GM23338 (cell line): ENCODE measurements at regions not wholly inside any gene's neighbourhood (a gene's known extent, or its start where the extent isn't known, plus 50 kb on each side); places are given as distances from the start of the nearest gene placed in this dataset.

Experiments used
- ATAC-seq: fragments of 200-7000 bp; cut with Tn5 transposase; 3 replicates; pipeline ENCODE4 v1.9.1; 2020
- DNase-seq: peaks from one replicate; pipeline ENCODE4 v3.0.0-alpha.2; 2015; ENCODE audit warnings: low spot score
- H2AFZ ChIP-seq: fragments of 200-600 bp; sonication (generic); 2 replicates; pipeline ENCODE4 v1.8.0; 2016; ENCODE audit warnings: antibody characterized with exemption, mild to moderate bottlenecking, moderate library complexity
- H3F3A ChIP-seq: fragments of 200-600 bp; sonication (generic); replicated peaks from 2 replicates; pipeline ENCODE4 v1.8.0; 2017; ENCODE audit warnings: antibody characterized with exemption, mixed run types, low read depth
- H3K27ac ChIP-seq: fragments of 200-600 bp; sonication (generic); 2 replicates; pipeline ENCODE4 v1.6.1; 2016; ENCODE audit warnings: low read depth
- H3K27me3 ChIP-seq: fragments of 200-600 bp; sonication (generic); 2 replicates; pipeline ENCODE4 v1.8.0; 2016; ENCODE audit warnings: mild to moderate bottlenecking, mixed run types, moderate library complexity; ENCODE audit not compliant: insufficient read depth
- H3K36me3 ChIP-seq: fragments of 200-600 bp; sonication (generic); 2 replicates; pipeline ENCODE4 v1.8.0; 2016; ENCODE audit warnings: mild to moderate bottlenecking; ENCODE audit not compliant: insufficient read depth
- H3K4me1 ChIP-seq: fragments of 200-600 bp; sonication (generic); 2 replicates; pipeline ENCODE4 v1.8.0; 2016; ENCODE audit warnings: mild to moderate bottlenecking, moderate library complexity; ENCODE audit not compliant: insufficient read depth
- H3K4me2 ChIP-seq: fragments of 200-600 bp; sonication (generic); 2 replicates; pipeline ENCODE4 v1.7.1; 2017; ENCODE audit warnings: mixed run types
- H3K4me3 ChIP-seq: fragments of 200-600 bp; sonication (generic); 2 replicates; pipeline ENCODE4 v1.6.1; 2016; ENCODE audit warnings: mixed run types
- H3K79me2 ChIP-seq: fragments of 200-600 bp; sonication (generic); replicated peaks from 2 replicates; pipeline ENCODE4 v1.8.0; 2017; ENCODE audit warnings: mild to moderate bottlenecking; ENCODE audit not compliant: insufficient read depth
- H3K9me2 ChIP-seq: fragments of 200-600 bp; sonication (generic); 2 replicates; pipeline ENCODE4 v1.8.0; 2017; ENCODE audit not compliant: insufficient read depth
- H4K20me1 ChIP-seq: fragments of 200-600 bp; sonication (generic); replicated peaks from 2 replicates; pipeline ENCODE4 v1.8.0; 2017; ENCODE audit warnings: mild to moderate bottlenecking; ENCODE audit not compliant: insufficient read depth
- H3K27ac Mint-ChIP-seq: 2 replicates; pipeline ENCODE4 v1.8.0; 2020; ENCODE audit warnings: inconsistent platforms, mild to moderate bottlenecking, moderate library complexity, mixed read lengths
- H3K27me3 Mint-ChIP-seq: 3 replicates; pipeline ENCODE4 v1.8.0; 2022; ENCODE audit warnings: low read depth, mild to moderate bottlenecking, moderate library complexity, mixed read lengths, inconsistent platforms; ENCODE audit not compliant: insufficient read depth, poor library complexity
- H3K36me3 Mint-ChIP-seq: 3 replicates; pipeline ENCODE4 v1.8.0; 2021; ENCODE audit warnings: low read depth, mild to moderate bottlenecking, inconsistent platforms, moderate library complexity, mixed read lengths
- H3K4me1 Mint-ChIP-seq: 3 replicates; pipeline ENCODE4 v1.8.0; 2020; ENCODE audit warnings: mild to moderate bottlenecking, inconsistent platforms, mixed read lengths
- H3K4me3 Mint-ChIP-seq: 3 replicates; pipeline ENCODE4 v1.8.0; 2021; ENCODE audit warnings: moderate library complexity, mild to moderate bottlenecking, inconsistent platforms, mixed read lengths
- H3K9me3 Mint-ChIP-seq: 3 replicates; pipeline ENCODE4 v1.8.0; 2020; ENCODE audit warnings: moderate library complexity, mild to moderate bottlenecking, inconsistent platforms, mixed read lengths
- CREB1 ChIP-seq: fragments of 250-450 bp; sonication (Bioruptor Pico); IDR thresholded peaks from 2 replicates; pipeline ENCODE4 v1.5.0; 2020; ENCODE audit warnings: low read depth, mild to moderate bottlenecking, moderate library complexity
- EZH2 ChIP-seq: fragments of 200-600 bp; sonication (generic); IDR thresholded peaks from one replicate; pipeline ENCODE4 v1.8.0; 2017; ENCODE audit warnings: antibody characterized with exemption, mild to moderate bottlenecking, low read depth; ENCODE audit not compliant: unreplicated experiment
- EZH2phosphoT487 ChIP-seq: fragments of 200-600 bp; sonication (generic); IDR thresholded peaks from one replicate; pipeline ENCODE4 v1.8.1; 2018; ENCODE audit warnings: antibody characterized with exemption; ENCODE audit not compliant: unreplicated experiment
- JUNB ChIP-seq: IDR thresholded peaks from one replicate; pipeline ENCODE4 v1.6.1; 2016; ENCODE audit warnings: antibody characterized with exemption; ENCODE audit not compliant: unreplicated experiment
- NANOG ChIP-seq: IDR thresholded peaks from 2 replicates; pipeline ENCODE4 v1.6.1; 2016; ENCODE audit warnings: antibody characterized with exemption, borderline replicate concordance
- POLR2AphosphoS5 ChIP-seq: IDR thresholded peaks from 2 replicates; pipeline ENCODE4 v1.6.1; 2016; ENCODE audit warnings: antibody characterized with exemption, low read depth
- STAT1 ChIP-seq: IDR thresholded peaks from one replicate; pipeline ENCODE4 v1.6.1; 2016; ENCODE audit warnings: antibody characterized with exemption; ENCODE audit not compliant: unreplicated experiment
- ZNF114 ChIP-seq: fragments of 250-450 bp; sonication (Bioruptor Pico); IDR thresholded peaks from 2 replicates; pipeline ENCODE4 v1.5.0; 2020; ENCODE audit warnings: mild to moderate bottlenecking, moderate library complexity
- ZNF331 ChIP-seq: fragments of 250-450 bp; sonication (Bioruptor Pico); IDR thresholded peaks from 2 replicates; pipeline ENCODE4 v1.5.0; 2020; ENCODE audit warnings: low read depth, mild to moderate bottlenecking, moderate library complexity
- TF ChIP-seq, protein P1 (sequence below): IDR thresholded peaks from one replicate; pipeline ENCODE4 v1.6.1; 2018; ENCODE audit warnings: antibody characterized with exemption; ENCODE audit not compliant: unreplicated experiment
- TF ChIP-seq, protein P2 (sequence below): IDR thresholded peaks from 2 replicates; pipeline ENCODE4 v1.6.1; 2016; ENCODE audit warnings: antibody characterized with exemption
- TF ChIP-seq, protein P3 (sequence below), 2 experiments: fragments of 200-600 bp in 1 of 2; sonication (generic) in 1 of 2; conservative IDR thresholded peaks; 2 replicates each; pipeline versions ENCODE4 v1.5.1 to v1.6.1; 2016 to 2017; ENCODE audit warnings: antibody characterized with exemption in 2 of 2, low read depth in 2 of 2, mild to moderate bottlenecking in 2 of 2, moderate library complexity in 1 of 2

DNA sequence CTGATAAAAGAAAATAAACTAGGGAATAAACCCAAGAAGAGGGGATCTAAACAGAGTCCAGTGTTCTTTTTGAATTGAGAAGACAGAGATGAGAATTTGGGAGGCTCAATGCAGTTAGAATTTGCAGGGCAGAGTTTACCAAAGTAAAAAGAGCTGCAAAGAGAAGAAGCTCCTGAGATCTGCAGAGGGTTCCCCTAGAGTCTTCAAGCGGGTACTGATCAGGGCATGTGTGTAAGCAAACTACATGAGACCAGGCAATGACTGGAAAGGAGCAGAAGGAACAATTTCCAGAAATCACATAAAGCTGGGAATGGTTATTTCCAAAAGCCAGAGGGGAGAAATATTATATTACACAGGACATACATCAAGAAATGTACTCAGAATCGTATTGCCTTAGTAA is 58.1 kb upstream of the TES start (continued):
- TF ChIP-seq, protein P1, sequence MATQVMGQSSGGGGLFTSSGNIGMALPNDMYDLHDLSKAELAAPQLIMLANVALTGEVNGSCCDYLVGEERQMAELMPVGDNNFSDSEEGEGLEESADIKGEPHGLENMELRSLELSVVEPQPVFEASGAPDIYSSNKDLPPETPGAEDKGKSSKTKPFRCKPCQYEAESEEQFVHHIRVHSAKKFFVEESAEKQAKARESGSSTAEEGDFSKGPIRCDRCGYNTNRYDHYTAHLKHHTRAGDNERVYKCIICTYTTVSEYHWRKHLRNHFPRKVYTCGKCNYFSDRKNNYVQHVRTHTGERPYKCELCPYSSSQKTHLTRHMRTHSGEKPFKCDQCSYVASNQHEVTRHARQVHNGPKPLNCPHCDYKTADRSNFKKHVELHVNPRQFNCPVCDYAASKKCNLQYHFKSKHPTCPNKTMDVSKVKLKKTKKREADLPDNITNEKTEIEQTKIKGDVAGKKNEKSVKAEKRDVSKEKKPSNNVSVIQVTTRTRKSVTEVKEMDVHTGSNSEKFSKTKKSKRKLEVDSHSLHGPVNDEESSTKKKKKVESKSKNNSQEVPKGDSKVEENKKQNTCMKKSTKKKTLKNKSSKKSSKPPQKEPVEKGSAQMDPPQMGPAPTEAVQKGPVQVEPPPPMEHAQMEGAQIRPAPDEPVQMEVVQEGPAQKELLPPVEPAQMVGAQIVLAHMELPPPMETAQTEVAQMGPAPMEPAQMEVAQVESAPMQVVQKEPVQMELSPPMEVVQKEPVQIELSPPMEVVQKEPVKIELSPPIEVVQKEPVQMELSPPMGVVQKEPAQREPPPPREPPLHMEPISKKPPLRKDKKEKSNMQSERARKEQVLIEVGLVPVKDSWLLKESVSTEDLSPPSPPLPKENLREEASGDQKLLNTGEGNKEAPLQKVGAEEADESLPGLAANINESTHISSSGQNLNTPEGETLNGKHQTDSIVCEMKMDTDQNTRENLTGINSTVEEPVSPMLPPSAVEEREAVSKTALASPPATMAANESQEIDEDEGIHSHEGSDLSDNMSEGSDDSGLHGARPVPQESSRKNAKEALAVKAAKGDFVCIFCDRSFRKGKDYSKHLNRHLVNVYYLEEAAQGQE: no peak
- no peak for TF ChIP-seq CREB1 (CRISPR knock-in tag)
- TF ChIP-seq NANOG: no peak
- TF ChIP-seq EZH2phosphoT487: no peak
- TF ChIP-seq STAT1: no peak
- TF ChIP-seq, protein P2, sequence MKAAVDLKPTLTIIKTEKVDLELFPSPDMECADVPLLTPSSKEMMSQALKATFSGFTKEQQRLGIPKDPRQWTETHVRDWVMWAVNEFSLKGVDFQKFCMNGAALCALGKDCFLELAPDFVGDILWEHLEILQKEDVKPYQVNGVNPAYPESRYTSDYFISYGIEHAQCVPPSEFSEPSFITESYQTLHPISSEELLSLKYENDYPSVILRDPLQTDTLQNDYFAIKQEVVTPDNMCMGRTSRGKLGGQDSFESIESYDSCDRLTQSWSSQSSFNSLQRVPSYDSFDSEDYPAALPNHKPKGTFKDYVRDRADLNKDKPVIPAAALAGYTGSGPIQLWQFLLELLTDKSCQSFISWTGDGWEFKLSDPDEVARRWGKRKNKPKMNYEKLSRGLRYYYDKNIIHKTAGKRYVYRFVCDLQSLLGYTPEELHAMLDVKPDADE: no peak
- TF ChIP-seq, protein P3, sequence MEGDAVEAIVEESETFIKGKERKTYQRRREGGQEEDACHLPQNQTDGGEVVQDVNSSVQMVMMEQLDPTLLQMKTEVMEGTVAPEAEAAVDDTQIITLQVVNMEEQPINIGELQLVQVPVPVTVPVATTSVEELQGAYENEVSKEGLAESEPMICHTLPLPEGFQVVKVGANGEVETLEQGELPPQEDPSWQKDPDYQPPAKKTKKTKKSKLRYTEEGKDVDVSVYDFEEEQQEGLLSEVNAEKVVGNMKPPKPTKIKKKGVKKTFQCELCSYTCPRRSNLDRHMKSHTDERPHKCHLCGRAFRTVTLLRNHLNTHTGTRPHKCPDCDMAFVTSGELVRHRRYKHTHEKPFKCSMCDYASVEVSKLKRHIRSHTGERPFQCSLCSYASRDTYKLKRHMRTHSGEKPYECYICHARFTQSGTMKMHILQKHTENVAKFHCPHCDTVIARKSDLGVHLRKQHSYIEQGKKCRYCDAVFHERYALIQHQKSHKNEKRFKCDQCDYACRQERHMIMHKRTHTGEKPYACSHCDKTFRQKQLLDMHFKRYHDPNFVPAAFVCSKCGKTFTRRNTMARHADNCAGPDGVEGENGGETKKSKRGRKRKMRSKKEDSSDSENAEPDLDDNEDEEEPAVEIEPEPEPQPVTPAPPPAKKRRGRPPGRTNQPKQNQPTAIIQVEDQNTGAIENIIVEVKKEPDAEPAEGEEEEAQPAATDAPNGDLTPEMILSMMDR (conservative IDR thresholded peaks at IDR 0.05; ENCODE audit: low read depth in 2 of 2): no peak
- TF ChIP-seq ZNF114 (CRISPR knock-in tag): no peak

DNA sequence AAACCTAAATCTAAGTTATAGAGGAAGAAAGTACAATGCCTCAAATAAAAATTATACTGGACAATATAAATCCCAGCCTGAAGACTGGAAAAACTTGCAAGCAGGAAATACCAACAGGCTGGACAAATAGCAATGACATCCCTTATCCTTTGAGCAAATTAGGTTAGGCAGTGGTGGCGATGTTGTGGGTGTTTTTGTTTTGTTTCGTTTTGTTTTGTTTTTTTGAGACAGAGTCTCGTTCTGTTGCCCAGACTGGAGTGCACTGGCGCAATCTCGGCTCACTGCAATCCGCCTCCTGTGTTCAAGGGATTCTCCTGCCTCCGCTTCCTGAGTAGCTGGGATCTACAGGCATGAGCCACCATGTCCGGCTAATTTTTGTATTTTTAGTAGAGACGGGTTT is 57.3 kb upstream of the TES start:
- Mint-ChIP-seq H3K27ac (no peak overlapping the region), H3K4me1 (peaks cover 9% of the 10 kb centered on the region; the same call in 2 of the 3 replicates), H3K36me3 (no peaks in the 10 kb centered on the region), H3K27me3 (no peaks in the 10 kb centered on the region), H3K4me3 (no peak overlapping the region), H3K9me3 (no peaks in the 10 kb centered on the region)
- Histone ChIP-seq H3K9me2 (no peaks in the 10 kb centered on the region), H3K4me2 (no peak overlapping the region), H3K36me3 (no peaks in the 10 kb centered on the region), H3K27me3 (no peaks in the 10 kb centered on the region), H2AFZ (no peak overlapping the region), H4K20me1 (no peaks in the 10 kb centered on the region), H3K79me2 (no peaks in the 10 kb centered on the region), H3K27ac (no peak overlapping the region), H3K4me3 (no peak overlapping the region), H3F3A (no peaks in the 10 kb centered on the region), H3K4me1 (peaks cover 6% of the 10 kb centered on the region; the same call in 1 of the 2 replicates)
- ATAC-seq (no peak), DNase-seq (no peak)
- no peak for TF ChIP-seq EZH2
- TF ChIP-seq CREB1 (CRISPR knock-in tag): no peak
- TF ChIP-seq, protein P3 (conservative IDR thresholded peaks at IDR 0.05; ENCODE audit: low read depth in 2 of 2): no peak
- TF ChIP-seq, protein P2: no peak
- no peak for TF ChIP-seq ZNF331
- TF ChIP-seq JUNB: no peak
- no peak for TF ChIP-seq POLR2AphosphoS5
- no peak for TF ChIP-seq NANOG
- no peak for TF ChIP-seq STAT1
